Peyer's patch (tissue), 4 donors: ENCODE measurements at regions not wholly inside any gene's neighbourhood (a gene's known extent, or its start where the extent isn't known, plus 50 kb on each side); places are given as distances from the start of the nearest gene placed in this dataset.

Experiments
- POLR2A ChIP-seq, 2 donors: fragments of 450-650 bp; IDR thresholded peaks; one replicate each; pipeline ENCODE4 v1.5.1; 2017; ENCODE audit warnings: antibody characterized with exemption in 2 of 2, mild to moderate bottlenecking in 2 of 2, moderate library complexity in 2 of 2
- TF ChIP-seq, protein P1 (sequence below), 6 experiments: fragments of 450-650 bp in 4 of 6; fragments of 200-600 bp in 2 of 6; sonication (generic) in 1 of 6; IDR thresholded peaks; one replicate each; pipeline ENCODE4 v1.5.1; 2017 to 2019; ENCODE audit warnings: antibody characterized with exemption in 6 of 6, mild to moderate bottlenecking in 3 of 6, moderate library complexity in 1 of 6

DNA sequence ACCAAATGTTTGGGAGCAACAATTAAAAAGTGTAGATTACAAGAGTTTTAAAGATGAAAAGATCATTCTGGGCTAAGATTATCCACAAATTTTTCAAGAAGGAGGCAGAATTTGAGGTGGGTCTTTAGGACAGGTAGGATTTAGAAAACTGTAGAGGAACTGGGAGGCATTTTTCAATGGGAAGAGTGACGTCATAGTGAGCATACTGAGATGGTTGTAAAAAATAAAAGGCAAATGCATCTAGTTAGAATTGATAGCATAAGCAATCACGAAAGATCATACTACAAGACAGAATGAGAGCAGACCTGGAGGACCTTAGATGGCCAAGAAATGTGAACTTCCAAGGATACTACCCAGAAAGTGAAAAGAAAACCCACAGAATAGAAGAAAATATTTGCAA is 131.6 kb upstream of the G2E3 start:
- TF ChIP-seq, protein P1, sequence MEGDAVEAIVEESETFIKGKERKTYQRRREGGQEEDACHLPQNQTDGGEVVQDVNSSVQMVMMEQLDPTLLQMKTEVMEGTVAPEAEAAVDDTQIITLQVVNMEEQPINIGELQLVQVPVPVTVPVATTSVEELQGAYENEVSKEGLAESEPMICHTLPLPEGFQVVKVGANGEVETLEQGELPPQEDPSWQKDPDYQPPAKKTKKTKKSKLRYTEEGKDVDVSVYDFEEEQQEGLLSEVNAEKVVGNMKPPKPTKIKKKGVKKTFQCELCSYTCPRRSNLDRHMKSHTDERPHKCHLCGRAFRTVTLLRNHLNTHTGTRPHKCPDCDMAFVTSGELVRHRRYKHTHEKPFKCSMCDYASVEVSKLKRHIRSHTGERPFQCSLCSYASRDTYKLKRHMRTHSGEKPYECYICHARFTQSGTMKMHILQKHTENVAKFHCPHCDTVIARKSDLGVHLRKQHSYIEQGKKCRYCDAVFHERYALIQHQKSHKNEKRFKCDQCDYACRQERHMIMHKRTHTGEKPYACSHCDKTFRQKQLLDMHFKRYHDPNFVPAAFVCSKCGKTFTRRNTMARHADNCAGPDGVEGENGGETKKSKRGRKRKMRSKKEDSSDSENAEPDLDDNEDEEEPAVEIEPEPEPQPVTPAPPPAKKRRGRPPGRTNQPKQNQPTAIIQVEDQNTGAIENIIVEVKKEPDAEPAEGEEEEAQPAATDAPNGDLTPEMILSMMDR (IDR thresholded peaks at IDR 0.05) = no peak
- no peak for TF ChIP-seq POLR2A (IDR thresholded peaks at IDR 0.05)
